ENCODE measurements at regions not wholly inside any gene's neighbourhood (a gene's known extent, or its start where the extent isn't known, plus 50 kb on each side); places are given as distances from the start of the nearest gene placed in this dataset.

- Histone ChIP-seq H3K18ac (ENCODE audit: low read depth in 1 of 2, low read length in 2 of 2) (no peak overlapping the region), H2AK5ac (ENCODE audit: low read length, severe bottlenecking) (no peak overlapping the region), H3K27ac (ENCODE audit: low read length, poor library complexity, severe bottlenecking) (no peak overlapping the region), H3K79me1 (replicated peaks; ENCODE audit: low read length, poor library complexity, severe bottlenecking) (no peaks in the 10 kb centered on the region), H3K14ac (ENCODE audit: low read length in 2 of 2) (no peak overlapping the region), H3K4me1 (ENCODE audit: control insufficient read depth, insufficient read depth, low read depth, low read length) (no peaks in the 10 kb centered on the region), H3K36me3 (ENCODE audit: control insufficient read depth in 1 of 2, insufficient read depth in 2 of 2, low read depth in 1 of 2, low read length in 2 of 2) (no peaks in the 10 kb centered on the region), H3K4me3 (ENCODE audit: insufficient read depth in 1 of 2, low read depth in 1 of 2, low read length in 2 of 2) (no peak overlapping the region), H2BK12ac (ENCODE audit: low read length in 2 of 2) (no peak overlapping the region), H4K8ac (ENCODE audit: low read length) (no peak overlapping the region), H3K4me2 (ENCODE audit: low read length, poor library complexity, severe bottlenecking) (no peak overlapping the region), H3K27me3 (ENCODE audit: control insufficient read depth in 1 of 2, insufficient read depth in 1 of 2, low read length in 2 of 2) (no peaks in the 10 kb centered on the region), H2AFZ (ENCODE audit: low read depth, low read length) (no peak overlapping the region), H2BK5ac (ENCODE audit: low read depth, low read length, poor library complexity, severe bottlenecking) (no peak overlapping the region), H3K4ac (ENCODE audit: low read depth in 1 of 2, low read length in 2 of 2) (no peak overlapping the region), H4K91ac (ENCODE audit: low read length) (no peak overlapping the region), H2BK15ac (ENCODE audit: low read depth, poor library complexity, severe bottlenecking) (no peak overlapping the region), H3K23ac (ENCODE audit: low read length in 2 of 2) (no peak overlapping the region), H2BK120ac (ENCODE audit: low read depth, low read length) (no peak overlapping the region), H3K9me3 (ENCODE audit: control insufficient read depth, low read length) (no peaks in the 10 kb centered on the region), H3K9ac (ENCODE audit: low read length) (no peak overlapping the region)
- 90% methylated on average over 1 of the region's 4 CpGs for WGBS
- DNase-seq, result no peak
Measured at GRCh38 chr18:54100920-54101470, 123.5 kb downstream of the MBD2 start.

- H3K4ac ChIP-seq (ENCODE audit: low read depth in 1 of 2, low read length in 2 of 2), result no peak overlapping the region
- H3K79me1 ChIP-seq (replicated peaks; ENCODE audit: low read length, poor library complexity, severe bottlenecking), result no peaks in the 10 kb centered on the region
- no peak overlapping the region for H3K4me2 ChIP-seq (ENCODE audit: low read length, poor library complexity, severe bottlenecking)
- no peak overlapping the region for H4K8ac ChIP-seq (ENCODE audit: low read length)
- WGBS, result 75% methylated on average over 2 of the region's 2 CpGs
- H3K36me3 ChIP-seq (ENCODE audit: control insufficient read depth in 1 of 2, insufficient read depth in 2 of 2, low read depth in 1 of 2, low read length in 2 of 2), result no peaks in the 10 kb centered on the region
- no peaks in the 10 kb centered on the region for H3K27me3 ChIP-seq (ENCODE audit: control insufficient read depth in 1 of 2, insufficient read depth in 1 of 2, low read length in 2 of 2)
- no peak overlapping the region for H3K4me3 ChIP-seq (ENCODE audit: insufficient read depth in 1 of 2, low read depth in 1 of 2, low read length in 2 of 2)
- no peaks in the 10 kb centered on the region for H3K9me3 ChIP-seq (ENCODE audit: control insufficient read depth, low read length)
- H3K4me1 ChIP-seq (ENCODE audit: control insufficient read depth, insufficient read depth, low read depth, low read length), result no peaks in the 10 kb centered on the region
- H2AFZ ChIP-seq (ENCODE audit: low read depth, low read length), result no peak overlapping the region
- no peak overlapping the region for H3K18ac ChIP-seq (ENCODE audit: low read depth in 1 of 2, low read length in 2 of 2)
- no peak overlapping the region for H2BK5ac ChIP-seq (ENCODE audit: low read depth, low read length, poor library complexity, severe bottlenecking)
- H2BK15ac ChIP-seq (ENCODE audit: low read depth, poor library complexity, severe bottlenecking), result no peak overlapping the region
- no peak overlapping the region for H3K23ac ChIP-seq (ENCODE audit: low read length in 2 of 2)
- no peak overlapping the region for H3K14ac ChIP-seq (ENCODE audit: low read length in 2 of 2)
- no peak overlapping the region for H4K91ac ChIP-seq (ENCODE audit: low read length)
- H3K27ac ChIP-seq (ENCODE audit: low read length, poor library complexity, severe bottlenecking), result no peak overlapping the region
- DNase-seq, result no peak
- H3K9ac ChIP-seq (ENCODE audit: low read length), result no peak overlapping the region
- H2BK12ac ChIP-seq (ENCODE audit: low read length in 2 of 2), result no peak overlapping the region
- H2AK5ac ChIP-seq (ENCODE audit: low read length, severe bottlenecking), result no peak overlapping the region
- no peak overlapping the region for H2BK120ac ChIP-seq (ENCODE audit: low read depth, low read length)
Measured at GRCh38 chr18:54100466-54100865, 124.0 kb downstream of the MBD2 start.

- Histone ChIP-seq H2BK5ac (ENCODE audit: low read depth, low read length, poor library complexity, severe bottlenecking) (no peak overlapping the region), H2BK15ac (ENCODE audit: low read depth, poor library complexity, severe bottlenecking) (no peak overlapping the region), H2AFZ (ENCODE audit: low read depth, low read length) (no peak overlapping the region), H3K18ac (ENCODE audit: low read depth in 1 of 2, low read length in 2 of 2) (no peak overlapping the region), H3K9ac (ENCODE audit: low read length) (no peak overlapping the region), H3K36me3 (ENCODE audit: control insufficient read depth in 1 of 2, insufficient read depth in 2 of 2, low read depth in 1 of 2, low read length in 2 of 2) (no peaks in the 10 kb centered on the region), H4K8ac (ENCODE audit: low read length) (no peak overlapping the region), H3K4me2 (ENCODE audit: low read length, poor library complexity, severe bottlenecking) (no peak overlapping the region), H3K4me1 (ENCODE audit: control insufficient read depth, insufficient read depth, low read depth, low read length) (peaks cover 8% of the 10 kb centered on the region), H3K23ac (ENCODE audit: low read length in 2 of 2) (no peak overlapping the region), H4K91ac (ENCODE audit: low read length) (no peak overlapping the region), H3K9me3 (ENCODE audit: control insufficient read depth, low read length) (no peaks in the 10 kb centered on the region), H3K79me1 (replicated peaks; ENCODE audit: low read length, poor library complexity, severe bottlenecking) (no peaks in the 10 kb centered on the region), H2BK12ac (ENCODE audit: low read length in 2 of 2) (no peak overlapping the region), H3K4ac (ENCODE audit: low read depth in 1 of 2, low read length in 2 of 2) (no peak overlapping the region), H2BK120ac (ENCODE audit: low read depth, low read length) (no peak overlapping the region), H3K27ac (ENCODE audit: low read length, poor library complexity, severe bottlenecking) (no peak overlapping the region), H2AK5ac (ENCODE audit: low read length, severe bottlenecking) (no peak overlapping the region), H3K14ac (ENCODE audit: low read length in 2 of 2) (no peak overlapping the region), H3K4me3 (ENCODE audit: insufficient read depth in 1 of 2, low read depth in 1 of 2, low read length in 2 of 2) (no peak overlapping the region), H3K27me3 (ENCODE audit: control insufficient read depth in 1 of 2, insufficient read depth in 1 of 2, low read length in 2 of 2) (no peaks in the 10 kb centered on the region)
- no peak for DNase-seq
- 100% methylated on average over 2 of the region's 4 CpGs for WGBS
Measured at GRCh38 chr18:54094474-54094873, 130.0 kb downstream of the MBD2 start.

GRCh38 chr18:54090856-54091255 lies 133.6 kb downstream of the MBD2 start:
- no peak overlapping the region for H3K14ac ChIP-seq (ENCODE audit: low read length in 2 of 2)

More at GRCh38 chr18:54090856-54091255, 133.6 kb downstream of the MBD2 start:
- Histone ChIP-seq H3K4me1 (ENCODE audit: control insufficient read depth, insufficient read depth, low read depth, low read length) (peaks cover 8% of the 10 kb centered on the region), H3K9me3 (ENCODE audit: control insufficient read depth, low read length) (no peaks in the 10 kb centered on the region), H2BK12ac (ENCODE audit: low read length in 2 of 2) (no peak overlapping the region), H3K4ac (ENCODE audit: low read depth in 1 of 2, low read length in 2 of 2) (no peak overlapping the region), H2BK15ac (ENCODE audit: low read depth, poor library complexity, severe bottlenecking) (no peak overlapping the region), H2BK120ac (ENCODE audit: low read depth, low read length) (no peak overlapping the region), H3K4me3 (ENCODE audit: insufficient read depth in 1 of 2, low read depth in 1 of 2, low read length in 2 of 2) (no peak overlapping the region), H3K4me2 (ENCODE audit: low read length, poor library complexity, severe bottlenecking) (no peak overlapping the region), H4K8ac (ENCODE audit: low read length) (no peak overlapping the region), H2AFZ (ENCODE audit: low read depth, low read length) (no peak overlapping the region), H3K23ac (ENCODE audit: low read length in 2 of 2) (no peak overlapping the region), H2AK5ac (ENCODE audit: low read length, severe bottlenecking) (no peak overlapping the region), H3K79me1 (replicated peaks; ENCODE audit: low read length, poor library complexity, severe bottlenecking) (no peaks in the 10 kb centered on the region), H3K27ac (ENCODE audit: low read length, poor library complexity, severe bottlenecking) (no peak overlapping the region), H3K36me3 (ENCODE audit: control insufficient read depth in 1 of 2, insufficient read depth in 2 of 2, low read depth in 1 of 2, low read length in 2 of 2) (no peaks in the 10 kb centered on the region), H3K27me3 (ENCODE audit: control insufficient read depth in 1 of 2, insufficient read depth in 1 of 2, low read length in 2 of 2) (no peaks in the 10 kb centered on the region), H3K18ac (ENCODE audit: low read depth in 1 of 2, low read length in 2 of 2) (no peak overlapping the region), H4K91ac (ENCODE audit: low read length) (no peak overlapping the region), H3K9ac (ENCODE audit: low read length) (no peak overlapping the region), H2BK5ac (ENCODE audit: low read depth, low read length, poor library complexity, severe bottlenecking) (no peak overlapping the region)
- DNase-seq, result no peak
- 85% methylated on average over 1 of the region's 2 CpGs for WGBS

Measured in mesenchymal stem cell (in vitro differentiated cells and primary cell).